T-helper 9 cell (primary cell): ENCODE measurements at regions not wholly inside any gene's neighbourhood (a gene's known extent, or its start where the extent isn't known, plus 50 kb on each side); places are given as distances from the start of the nearest gene placed in this dataset.

ENCODE experiments used
- DNase-seq: peaks from one replicate; pipeline ENCODE4 v3.0.0-alpha.2; 2020

DNA sequence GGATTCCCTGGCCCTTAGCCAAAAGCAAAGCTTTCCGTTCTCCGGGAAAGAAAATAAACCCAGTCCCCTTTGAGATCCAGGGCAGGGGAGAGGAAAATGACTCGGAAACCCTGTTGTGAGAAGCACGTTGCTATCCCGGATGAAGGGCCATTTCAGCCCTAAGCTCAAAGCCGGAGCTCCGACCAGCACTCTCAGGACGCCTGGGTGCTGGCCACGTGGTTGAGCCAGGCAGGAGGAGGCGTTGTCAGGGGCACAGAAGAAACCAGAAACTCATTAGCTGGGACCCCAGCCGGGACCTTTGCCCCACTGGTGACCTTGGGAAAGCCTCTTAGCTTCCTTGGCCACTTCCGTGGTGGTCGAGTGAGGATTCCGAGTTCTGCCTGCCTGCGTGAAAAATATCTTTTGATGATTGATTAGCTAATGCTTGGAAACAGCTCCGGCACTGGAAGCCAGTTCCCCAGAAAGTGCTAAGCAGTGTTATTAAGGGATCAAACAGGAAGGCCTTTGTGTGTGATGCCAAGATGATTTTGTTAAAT, 57.6 kb upstream of the FZD10 start:
- DNase-seq, result no peak

DNA sequence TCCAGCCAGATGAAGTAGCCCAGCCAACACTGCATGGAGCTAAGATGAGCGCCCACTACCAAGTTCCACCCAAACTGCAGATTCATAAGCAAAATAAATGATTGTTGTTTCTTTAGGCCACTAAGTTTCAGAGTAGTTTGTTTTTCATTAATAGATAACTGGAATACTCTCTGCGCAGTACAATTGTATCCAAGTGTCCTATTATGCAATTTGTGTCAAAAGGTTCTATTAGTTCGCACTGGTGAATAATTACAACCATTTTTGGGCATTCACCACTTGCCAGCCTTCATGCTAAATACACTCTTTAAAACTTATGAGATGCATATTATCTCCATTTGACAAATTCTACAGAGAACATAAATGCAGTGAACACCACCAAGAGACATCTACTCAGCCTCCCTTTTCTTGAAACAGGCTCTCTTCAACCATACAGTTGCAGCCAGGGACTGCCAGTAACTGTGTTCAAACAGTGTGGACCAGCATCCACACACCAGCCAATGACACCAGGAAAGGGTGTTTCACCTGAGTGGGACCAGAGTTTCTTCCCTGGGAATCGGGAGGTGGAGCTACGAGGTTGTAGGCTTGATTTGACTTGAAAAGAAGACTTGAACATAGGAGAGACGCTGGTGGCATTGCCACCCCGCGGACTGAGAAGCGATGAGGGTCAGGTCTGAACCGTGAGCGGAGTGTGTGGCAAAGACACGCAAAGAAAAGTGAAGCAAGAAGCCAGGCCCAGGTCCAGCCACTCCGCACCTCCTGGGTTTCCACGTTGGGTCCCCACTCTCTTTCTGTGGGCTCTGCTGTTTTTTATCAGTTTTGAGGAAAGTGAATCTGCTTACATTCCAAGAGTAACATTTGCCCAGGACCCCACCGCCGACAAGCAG, 53.0 kb upstream of the FZD10 start:
- DNase-seq, result no peak

DNA sequence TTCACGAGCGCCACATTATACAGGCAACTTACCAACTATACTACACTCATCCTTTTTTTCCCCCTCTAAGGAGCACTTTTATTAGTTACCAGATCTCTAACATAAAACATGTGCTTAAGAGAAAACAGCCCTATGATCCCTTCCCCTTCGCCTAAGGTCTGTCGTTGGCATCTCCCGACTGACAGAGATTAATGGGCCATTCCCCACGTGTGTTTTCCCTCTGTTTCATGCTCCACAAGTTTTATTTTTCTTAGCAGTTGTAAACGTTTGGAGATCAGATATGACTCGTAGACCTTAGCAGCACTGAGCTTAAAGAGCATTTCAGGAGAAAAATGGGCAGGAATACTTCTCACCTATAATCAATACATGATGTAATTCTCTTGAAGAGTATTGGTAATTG, 51.4 kb upstream of the FZD10 start:
- DNase-seq, result no peak

DNA sequence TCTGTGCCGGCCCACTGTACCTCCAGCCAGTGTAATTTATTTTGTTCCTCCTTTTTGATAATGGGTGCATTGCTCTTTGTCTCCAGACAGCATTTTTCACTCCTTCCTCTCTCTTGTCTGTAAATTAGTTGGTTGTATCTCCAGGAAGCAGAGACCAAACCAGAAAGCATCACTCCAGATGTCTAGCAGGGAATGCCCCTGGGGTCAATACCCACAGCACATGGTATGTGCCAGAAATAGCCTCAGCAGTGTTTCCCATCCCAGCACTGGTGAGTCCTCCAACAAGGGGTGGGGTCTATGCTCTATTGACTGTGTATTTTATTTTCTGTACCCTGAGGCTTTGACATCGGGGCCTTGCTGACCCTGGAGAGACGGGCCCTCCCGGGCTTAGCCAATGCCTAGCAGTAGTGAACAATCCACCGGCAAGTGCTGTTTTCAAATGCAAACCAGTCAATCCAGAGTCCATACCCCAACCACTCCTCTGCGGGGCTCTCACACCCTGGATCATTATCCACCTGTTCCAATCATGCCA, 50.2 kb upstream of the FZD10 start:
- DNase-seq, result no peak
